Hematopoietic multipotent progenitor cell treated with erythropoietin and hydrocortisone succinate and interleukin-3 and kit ligand, for 4 days (in vitro differentiated cells): ENCODE measurements at regions not wholly inside any gene's neighbourhood (a gene's known extent, or its start where the extent isn't known, plus 50 kb on each side); places are given as distances from the start of the nearest gene placed in this dataset.

ENCODE experiments used
- DNase-seq: peaks from one replicate; pipeline ENCODE4 v3.0.0-alpha.2; 2015

DNA sequence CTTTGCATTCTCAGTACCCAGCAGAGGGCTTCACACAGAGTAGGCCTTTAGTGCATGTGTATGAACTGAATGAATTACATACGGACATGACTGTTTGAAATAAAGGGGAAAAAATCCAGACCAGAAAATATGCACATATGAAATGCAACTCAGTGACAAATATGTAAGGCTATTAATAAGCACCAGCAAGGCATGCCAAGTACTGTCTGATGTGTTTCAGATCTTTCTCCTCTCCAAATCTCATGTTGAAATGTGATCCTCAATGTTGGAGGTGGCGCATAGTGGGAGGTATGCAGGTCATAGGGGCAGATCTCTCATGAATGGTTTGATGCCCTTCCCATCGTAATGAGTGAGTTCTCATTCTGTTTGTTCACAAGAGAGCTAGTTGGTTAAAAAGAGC lies 87.3 kb upstream of the TOMM7 start:
- DNase-seq: no peak

DNA sequence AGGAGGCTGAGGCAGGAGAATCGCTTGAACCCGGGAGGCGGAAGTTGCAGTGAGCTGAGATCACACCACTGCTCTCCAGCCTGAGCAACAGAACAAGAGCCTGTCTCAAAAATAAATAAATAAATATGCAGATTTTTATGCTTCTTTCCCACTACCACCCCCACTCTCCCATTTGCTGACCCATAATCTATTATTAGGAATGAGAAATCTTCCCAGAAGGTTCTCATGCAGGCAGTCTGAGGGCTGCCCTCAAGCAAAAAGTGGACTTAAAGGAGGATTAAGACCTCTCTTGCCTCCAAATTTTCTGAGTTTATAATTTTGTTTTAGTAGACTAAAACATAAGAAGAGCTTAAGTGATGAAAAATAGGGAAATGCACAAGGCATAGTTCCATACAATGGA lies 85.2 kb upstream of the TOMM7 start:
- DNase-seq: no peak

DNA sequence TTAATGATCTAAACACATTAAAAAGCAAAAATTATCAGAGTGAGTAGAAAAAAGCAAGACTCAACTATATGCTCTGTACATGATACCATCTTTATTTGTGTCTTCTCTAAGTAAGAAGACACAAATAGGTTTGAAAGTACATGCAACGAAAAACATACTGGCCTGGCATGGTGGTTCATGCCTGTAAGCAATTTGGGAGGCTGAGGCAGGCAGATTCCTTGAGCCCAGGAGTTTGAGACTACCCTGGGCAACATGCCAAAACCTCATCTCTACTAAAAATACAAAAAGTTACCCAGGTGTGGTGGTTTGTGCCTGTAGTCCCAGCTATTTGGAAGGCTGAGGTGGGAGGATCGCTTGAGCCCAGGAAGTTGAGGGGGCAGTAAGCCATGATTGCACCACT lies 78.1 kb upstream of the TOMM7 start:
- DNase-seq: no peak

DNA sequence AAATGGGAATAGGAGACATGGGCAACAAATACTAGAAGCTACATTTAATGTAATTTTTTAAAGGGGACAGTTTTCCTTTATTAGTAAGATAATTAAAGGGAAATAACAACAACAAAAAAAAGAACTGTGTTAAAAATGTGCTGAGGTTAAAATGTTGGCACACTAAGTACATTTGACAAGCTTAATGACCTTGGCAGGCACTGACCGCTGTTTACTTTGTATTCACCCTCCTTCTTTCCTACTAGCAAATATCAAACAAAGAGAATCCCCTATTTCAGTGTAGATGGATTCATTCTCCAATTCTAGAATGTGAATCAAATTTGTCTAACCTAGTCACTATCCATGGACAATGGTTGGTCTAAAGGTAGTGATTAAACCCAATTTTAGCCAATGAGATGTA lies 77.5 kb upstream of the TOMM7 start:
- DNase-seq: no peak

DNA sequence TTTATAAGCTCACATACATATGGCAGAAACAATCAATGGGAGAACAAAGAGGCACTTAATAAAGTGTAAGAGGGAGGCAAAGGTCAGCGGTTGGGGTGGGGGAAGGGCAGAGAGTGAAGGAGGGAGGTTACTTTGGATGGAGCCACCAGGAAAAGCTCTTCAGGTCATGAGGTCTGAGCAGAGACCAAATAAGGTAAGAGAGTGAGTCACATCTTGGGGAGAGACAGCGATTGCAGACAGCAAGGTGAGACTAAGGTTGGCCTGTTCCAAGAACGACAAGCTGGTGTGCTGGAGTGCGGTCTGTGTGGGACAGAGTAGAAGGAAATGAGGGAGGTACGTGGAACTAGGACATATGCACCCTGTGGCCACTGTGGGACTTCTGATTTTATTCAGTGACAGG lies 74.3 kb upstream of the TOMM7 start:
- DNase-seq: no peak

DNA sequence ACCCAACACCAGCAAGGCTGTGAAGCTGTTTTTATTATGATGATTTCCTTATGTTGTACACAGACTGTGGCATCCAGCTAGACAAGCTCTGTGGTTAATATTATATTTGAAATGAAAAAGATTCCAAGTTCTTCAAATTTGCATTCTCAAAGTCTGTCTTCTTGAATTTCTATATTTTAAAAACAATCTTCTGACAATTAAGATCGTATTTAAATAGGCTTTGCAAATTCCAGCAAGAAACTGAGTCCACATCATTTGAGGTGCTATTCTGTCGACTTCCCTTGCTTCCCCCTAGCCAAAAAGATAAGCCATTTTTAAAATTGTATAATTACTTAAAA lies 73.1 kb upstream of the TOMM7 start:
- no peak for DNase-seq

DNA sequence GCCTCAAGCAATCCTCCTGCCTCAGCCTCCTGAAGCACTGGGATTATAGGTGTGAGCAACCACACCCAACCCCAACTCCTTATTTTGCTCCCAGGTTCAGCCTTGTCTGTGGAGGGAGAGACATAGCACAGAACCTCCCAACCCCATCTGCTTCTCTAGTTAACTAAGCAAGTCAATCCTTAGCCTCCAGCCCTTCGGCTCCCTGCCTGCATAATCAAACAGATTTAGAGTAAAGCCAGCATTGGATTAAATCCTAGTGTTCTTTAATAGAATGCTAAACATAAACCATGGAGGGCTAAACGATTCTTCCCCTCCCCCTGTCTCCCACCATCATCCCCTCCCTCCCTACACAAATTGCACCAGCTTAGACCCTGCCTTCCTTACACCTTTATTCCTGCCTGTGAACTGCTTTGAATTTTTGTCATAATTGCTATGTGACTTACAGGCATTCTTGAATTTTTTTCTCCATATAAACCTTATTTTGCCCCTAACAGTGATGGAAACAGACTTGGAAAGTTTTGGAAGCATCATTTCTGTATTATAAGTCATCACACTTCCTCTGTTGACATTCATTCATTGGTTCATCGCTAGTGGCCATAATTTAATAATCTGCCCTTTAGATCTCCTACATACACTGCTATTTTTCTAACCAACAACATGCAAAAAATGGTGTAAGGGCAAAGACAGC lies 72.6 kb upstream of the TOMM7 start:
- no peak for DNase-seq

DNA sequence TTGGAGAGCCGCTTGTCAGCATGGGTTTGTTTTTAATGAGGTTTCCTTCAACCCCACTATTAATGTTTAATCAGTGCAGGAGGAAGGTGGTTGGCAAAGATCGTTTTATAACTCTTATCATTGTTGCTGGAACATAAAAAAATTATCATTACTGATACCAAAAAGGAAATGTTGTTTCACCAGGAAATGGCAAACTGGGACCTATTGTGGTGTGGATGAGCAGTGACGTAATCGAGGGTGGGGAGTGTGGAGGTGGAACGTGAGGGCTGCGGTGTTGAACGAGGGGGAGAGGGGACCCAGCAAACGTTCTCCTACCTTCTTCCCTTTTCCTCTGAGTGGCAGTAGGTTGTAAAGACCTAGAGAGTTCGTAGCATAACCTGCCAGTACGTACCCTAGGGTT lies 71.9 kb upstream of the TOMM7 start:
- DNase-seq: no peak

DNA sequence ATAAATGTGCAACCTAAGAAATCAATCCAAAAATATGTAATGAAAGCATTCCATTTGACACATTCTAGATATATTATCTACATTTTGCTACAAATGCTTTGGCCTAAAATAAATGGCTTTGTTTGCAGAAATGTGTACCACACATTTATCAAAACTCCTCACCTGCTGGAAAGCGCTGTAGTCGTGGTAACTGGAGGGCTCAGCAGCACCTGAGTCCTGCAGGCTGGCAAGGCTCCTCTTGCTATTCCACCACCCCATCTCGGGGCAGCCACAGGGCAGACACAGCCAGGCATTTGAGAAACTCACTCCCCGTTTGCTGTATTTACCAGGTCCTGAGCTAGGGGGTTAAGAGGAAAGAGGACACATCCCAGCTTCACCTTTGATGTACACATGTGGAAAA lies 68.1 kb upstream of the TOMM7 start:
- no peak for DNase-seq

DNA sequence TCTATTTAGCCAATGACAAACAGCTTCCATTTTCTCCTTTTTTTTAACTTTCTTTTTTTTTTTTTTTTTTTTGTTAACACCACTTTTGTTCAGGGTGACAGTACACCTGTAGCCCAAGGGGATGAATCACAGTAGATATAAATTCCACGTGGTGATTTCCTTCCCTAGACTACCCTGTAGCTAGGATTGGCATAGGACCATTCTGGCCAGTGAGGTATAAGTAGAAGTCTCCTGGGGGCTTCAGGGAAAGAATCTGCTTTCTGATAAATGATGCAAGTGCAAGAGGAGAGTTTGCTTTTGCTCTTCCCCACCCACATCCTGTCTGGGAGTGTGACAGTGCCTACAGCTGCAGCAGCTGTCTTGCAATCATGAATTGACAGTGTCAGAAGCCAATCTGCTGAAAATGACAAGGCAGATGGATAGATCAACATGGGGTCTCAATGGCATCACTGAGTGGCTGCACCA lies 63.2 kb upstream of the TOMM7 start:
- peak; percentile 75 for DNase-seq

DNA sequence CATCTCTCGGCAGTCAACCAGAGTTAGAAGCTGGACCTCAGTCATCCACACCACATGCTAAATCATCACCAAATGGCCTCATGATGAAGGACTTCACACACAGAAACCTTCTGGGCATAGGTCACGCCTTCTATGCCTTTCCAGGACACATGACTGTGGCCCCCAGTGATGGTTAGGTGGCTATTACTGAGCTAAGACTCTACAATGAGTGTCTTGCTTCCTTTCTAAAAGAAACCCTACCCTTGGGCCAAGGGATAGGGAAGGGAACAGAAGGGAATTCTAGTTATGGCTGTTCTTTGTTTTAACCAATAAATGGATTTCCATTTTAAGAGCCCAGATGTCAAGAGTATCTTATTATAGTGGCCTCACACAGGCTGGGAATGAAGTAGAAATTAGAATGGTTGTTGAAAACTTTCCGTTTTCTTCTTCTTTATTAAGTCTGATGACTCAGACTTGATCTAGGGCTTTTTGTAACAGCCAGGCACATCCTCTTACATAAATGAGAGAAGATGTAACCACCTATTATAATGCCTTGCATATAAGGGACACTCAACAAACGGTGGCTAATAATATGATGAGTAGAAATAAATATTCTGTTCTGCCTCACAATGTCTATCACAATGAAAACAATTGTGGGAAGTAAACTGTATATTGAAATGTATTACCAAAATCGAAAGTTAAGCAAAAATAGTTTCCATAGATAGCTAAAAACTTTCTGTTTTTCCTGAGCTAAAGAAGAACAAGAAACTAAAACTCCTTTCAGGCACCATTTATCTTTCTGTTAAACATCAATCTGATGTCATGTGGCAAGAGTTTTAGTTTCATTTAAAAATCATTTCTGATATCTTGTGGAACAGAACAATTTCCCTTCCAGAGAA lies 62.5 kb upstream of the TOMM7 start:
- no peak for DNase-seq

DNA sequence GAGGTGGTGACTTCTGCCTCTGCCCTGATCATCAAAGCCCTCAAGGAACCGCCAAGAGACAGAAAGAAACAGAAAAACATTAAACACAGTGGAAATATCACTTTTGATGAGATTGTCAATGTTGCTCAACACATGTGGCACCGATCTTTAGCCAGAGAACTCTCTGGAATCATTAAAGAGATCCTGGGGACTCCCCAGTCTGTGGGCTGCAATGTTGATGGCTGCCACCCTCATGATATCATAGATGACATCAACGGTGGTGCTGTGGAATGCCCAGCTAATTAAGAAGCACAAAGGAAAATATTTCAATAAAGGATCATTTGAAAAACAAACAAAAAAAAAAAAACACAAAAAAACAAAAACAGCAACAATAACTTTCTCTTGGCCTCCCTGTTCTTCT lies 59.5 kb upstream of the TOMM7 start:
- DNase-seq: no peak

DNA sequence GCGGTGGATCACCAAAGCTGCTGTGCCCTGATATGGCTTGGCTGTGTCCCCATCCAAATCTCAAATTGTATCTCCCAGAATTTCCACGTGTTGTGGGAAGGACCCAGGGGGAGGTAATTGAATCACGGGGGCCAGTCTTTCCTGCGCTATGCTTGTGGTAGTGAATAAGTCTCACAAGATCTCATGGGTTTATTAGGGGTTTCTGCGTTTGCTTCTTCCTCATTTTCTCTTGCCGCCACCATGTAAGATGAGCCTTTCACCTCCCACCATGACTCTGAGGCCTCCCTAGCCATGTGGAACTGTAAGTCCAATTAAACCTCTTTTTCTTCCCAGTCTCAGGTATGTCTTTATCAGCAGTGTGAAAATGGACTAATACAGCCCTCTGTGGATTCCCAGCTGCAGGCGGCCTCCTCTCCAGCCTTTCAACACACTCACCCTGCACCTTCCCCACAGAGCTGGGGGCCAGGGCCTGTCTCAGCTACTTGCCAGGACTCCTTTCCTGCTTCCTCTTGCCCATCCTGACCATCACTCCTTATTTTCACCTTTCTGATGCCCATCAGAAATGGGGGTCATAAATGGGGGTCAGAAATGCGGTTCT lies 57.2 kb upstream of the TOMM7 start:
- no peak for DNase-seq

DNA sequence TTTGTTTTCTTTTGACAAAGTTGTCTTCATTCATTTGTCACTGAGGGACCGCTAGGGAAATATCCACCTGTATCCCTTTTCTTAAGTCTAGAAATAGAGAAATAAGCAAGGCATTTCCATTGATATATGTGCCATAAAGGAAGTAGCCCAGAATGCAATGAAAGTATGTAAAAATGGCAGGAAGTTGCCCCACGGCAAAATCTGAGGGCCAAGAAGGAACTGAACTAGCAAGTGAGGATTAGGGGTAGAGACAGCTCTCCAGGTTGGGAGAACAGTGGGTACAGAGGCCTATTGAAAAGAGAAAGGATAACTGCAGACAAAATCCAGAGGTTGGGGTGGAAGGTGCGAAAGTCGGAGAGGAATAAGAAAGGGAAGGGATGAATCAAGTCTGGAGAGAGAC lies 56.6 kb upstream of the TOMM7 start:
- DNase-seq: no peak

DNA sequence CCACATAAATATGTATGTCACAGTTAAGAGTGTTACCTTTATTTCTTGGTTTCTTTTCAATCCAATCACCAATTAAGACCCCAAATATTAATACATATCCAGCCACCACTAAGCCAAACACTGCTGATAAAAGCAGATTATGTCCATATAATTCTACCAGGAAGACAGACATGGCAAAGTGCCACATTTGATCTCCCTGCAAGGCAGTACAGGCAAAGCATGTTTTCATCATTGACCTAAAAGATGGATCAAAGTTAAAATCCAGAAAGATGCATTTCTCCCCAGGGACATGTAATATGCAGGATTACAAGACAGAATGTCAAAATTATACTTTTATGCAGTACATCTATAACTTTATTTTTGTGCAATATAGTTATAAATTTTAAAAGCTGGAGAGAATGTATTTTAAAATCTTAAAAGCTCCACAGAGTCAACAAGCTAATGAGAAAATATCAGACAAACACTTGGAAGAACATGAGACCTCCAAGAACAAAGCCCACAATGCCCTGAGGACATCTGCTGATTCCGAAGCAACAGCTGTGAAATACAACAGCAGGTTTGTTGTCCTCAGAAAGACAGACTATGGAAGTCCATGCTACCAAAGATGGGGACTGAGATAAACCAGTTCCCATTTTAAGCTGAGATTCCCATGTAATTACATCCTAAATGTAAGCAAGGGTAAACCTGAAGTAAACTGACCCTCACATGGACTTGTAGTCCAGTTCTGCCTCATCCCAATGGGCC lies 54.5 kb upstream of the TOMM7 start:
- DNase-seq: no peak

DNA sequence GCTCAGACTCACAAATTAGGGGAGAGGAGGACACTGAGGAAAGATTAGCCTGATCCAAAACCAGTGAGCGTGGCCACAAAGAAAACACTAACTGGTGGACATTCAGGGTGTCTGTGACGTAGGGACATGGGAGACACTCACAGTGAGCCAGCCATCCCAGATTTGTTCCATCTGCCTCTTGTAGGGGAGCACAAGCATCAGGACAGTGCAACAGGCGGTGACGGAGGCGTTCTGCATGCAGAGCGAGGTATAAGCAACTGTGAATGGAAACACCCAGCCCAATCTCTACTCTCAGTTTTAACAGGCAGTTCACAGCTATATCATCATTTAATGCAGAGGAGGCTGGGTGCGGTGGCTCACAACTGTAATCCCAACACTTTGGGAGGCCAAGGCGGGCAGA lies 52.8 kb upstream of the TOMM7 start:
- no peak for DNase-seq

DNA sequence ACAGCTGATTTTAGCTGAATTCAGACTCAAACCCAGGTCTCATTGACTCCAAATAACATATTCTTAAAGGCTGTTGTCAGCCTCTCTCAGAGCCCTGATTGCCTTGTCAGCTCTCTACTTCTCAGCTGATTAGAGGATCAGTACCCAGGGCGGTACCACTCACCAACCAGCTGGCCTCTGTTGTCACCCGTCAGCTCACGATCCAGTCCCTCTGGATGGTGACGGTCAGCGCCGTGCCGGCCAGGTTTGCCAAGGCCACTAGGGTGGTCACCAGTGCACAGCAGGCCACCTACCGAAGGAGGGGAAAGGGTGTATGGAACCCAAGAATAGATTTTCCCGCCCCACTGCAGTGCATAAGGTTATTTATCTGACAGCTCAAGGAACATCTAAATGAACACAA lies 52.3 kb upstream of the TOMM7 start:
- no peak for DNase-seq
